ENCODE measurements at regions not wholly inside any gene's neighbourhood (a gene's known extent, or its start where the extent isn't known, plus 50 kb on each side); places are given as distances from the start of the nearest gene placed in this dataset.
"Not testable (repeated sequence)": the region's sequence is repeated elsewhere in the genome, so short reads cannot be mapped to it uniquely, and the experiment has no call there.

- no peak for DNase-seq
These were observed 91.5 kb upstream of the ZNF217 start for GRCh38 chr20:53685070-53685595.

- DNase-seq: no peak
These were observed 89.9 kb upstream of the ZNF217 start for GRCh38 chr20:53683506-53683905.

- no peak for DNase-seq
These were observed 87.9 kb upstream of the ZNF217 start for GRCh38 chr20:53681352-53682212.

GRCh38 chr20:53679597-53680309 is 86.1 kb upstream of the ZNF217 start:
- DNase-seq: no peak

- no peak for DNase-seq
These were observed 85.5 kb upstream of the ZNF217 start for GRCh38 chr20:53678990-53679596.

GRCh38 chr20:53678315-53678989 is 84.8 kb upstream of the ZNF217 start:
- no peak for DNase-seq

- DNase-seq: no peak
These were observed 84.0 kb upstream of the ZNF217 start for GRCh38 chr20:53677447-53678314.

- no peak for DNase-seq
These were observed 83.3 kb upstream of the ZNF217 start for GRCh38 chr20:53676987-53677386.

GRCh38 chr20:53676519-53676822 is 82.8 kb upstream of the ZNF217 start:
- no peak for DNase-seq

GRCh38 chr20:53672484-53673129 is 79.0 kb upstream of the ZNF217 start:
- DNase-seq: no peak

GRCh38 chr20:53671370-53671769 is 77.7 kb upstream of the ZNF217 start:
- no peak for DNase-seq

- not testable (repeated sequence) for DNase-seq
These were observed 76.1 kb upstream of the ZNF217 start for GRCh38 chr20:53669517-53670313.

- no peak for DNase-seq
These were observed 75.4 kb upstream of the ZNF217 start for GRCh38 chr20:53668992-53669391.

GRCh38 chr20:53666144-53666543 is 72.5 kb upstream of the ZNF217 start:
- no peak for DNase-seq

- no peak for DNase-seq
These were observed 70.5 kb upstream of the ZNF217 start for GRCh38 chr20:53664121-53664520.

- not testable (repeated sequence) for DNase-seq
These were observed 69.9 kb upstream of the ZNF217 start for GRCh38 chr20:53663521-53663920.

- no peak for DNase-seq
These were observed 69.0 kb upstream of the ZNF217 start for GRCh38 chr20:53662595-53662994.

GRCh38 chr20:53660947-53661381 is 67.3 kb upstream of the ZNF217 start:
- DNase-seq: no peak

GRCh38 chr20:53660078-53660909 is 66.7 kb upstream of the ZNF217 start:
- no peak for DNase-seq

- DNase-seq: no peak
These were observed 65.3 kb upstream of the ZNF217 start for GRCh38 chr20:53658973-53659372.

All from NCI-H1417 (cell line).